NB4 (cell line): ENCODE measurements at regions not wholly inside any gene's neighbourhood (a gene's known extent, or its start where the extent isn't known, plus 50 kb on each side); places are given as distances from the start of the nearest gene placed in this dataset.
"Not testable (repeated sequence)": the region's sequence is repeated elsewhere in the genome, so short reads cannot be mapped to it uniquely, and the experiment has no call there.

Experiments
- CTCF ChIP-seq: IDR thresholded peaks from one replicate; pipeline ENCODE4 v1.5.1; 2012; ENCODE audit warnings: low read depth, low read length
- MAX ChIP-seq: IDR thresholded peaks from 2 replicates; pipeline ENCODE4 v1.6.1; 2011; ENCODE audit warnings: low read depth, low read length
- POLR2A ChIP-seq: IDR thresholded peaks from 2 replicates; pipeline ENCODE4 v1.6.1; 2011; ENCODE audit warnings: mild to moderate bottlenecking; ENCODE audit not compliant: insufficient read length; ENCODE audit errors: extremely low read depth

- TF ChIP-seq MAX, CTCF, POLR2A: not testable (repeated sequence)
These were observed 94.0 kb upstream of the NIPBL start for GRCh38 chr5:36782612-36783011.
